Stimulated activated CD4-positive, alpha-beta T cell treated with anti-CD3 and anti-CD28 coated beads, TNF-alpha, amount 100 ng/mL, for 1 hour (primary cell): ENCODE measurements at regions not wholly inside any gene's neighbourhood (a gene's known extent, or its start where the extent isn't known, plus 50 kb on each side); places are given as distances from the start of the nearest gene placed in this dataset.

Experiments used
- DNase-seq, 3 donors: peaks; one replicate each; pipeline ENCODE4 v3.0.0-alpha.2; 2020; ENCODE audit warnings: low read depth in 3 of 3, low spot score in 1 of 3

- DNase-seq, result no peak
Observed at GRCh38 chr3:124519591-124520194, 210.6 kb upstream of the UMPS start.

DNA sequence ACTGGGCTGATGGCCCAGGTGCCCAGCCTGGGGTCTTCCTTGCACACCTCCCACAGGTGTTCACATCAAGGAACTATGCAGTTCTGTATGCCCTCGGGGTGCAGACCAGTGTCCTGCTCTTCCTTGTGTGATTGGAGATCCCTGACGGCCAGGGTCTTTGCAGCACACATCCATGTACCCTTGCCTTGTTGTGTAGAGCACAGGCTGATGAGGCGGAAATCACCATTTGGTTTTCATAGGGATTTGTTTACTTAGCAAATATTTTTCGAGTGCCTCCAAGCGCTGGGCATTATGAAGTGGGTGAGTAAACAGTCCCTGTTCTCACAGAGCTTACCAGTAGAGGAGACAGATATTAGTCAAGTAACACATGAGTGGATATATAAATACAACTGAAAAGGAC lies 209.3 kb upstream of the UMPS start:
- DNase-seq, result no peak

DNA sequence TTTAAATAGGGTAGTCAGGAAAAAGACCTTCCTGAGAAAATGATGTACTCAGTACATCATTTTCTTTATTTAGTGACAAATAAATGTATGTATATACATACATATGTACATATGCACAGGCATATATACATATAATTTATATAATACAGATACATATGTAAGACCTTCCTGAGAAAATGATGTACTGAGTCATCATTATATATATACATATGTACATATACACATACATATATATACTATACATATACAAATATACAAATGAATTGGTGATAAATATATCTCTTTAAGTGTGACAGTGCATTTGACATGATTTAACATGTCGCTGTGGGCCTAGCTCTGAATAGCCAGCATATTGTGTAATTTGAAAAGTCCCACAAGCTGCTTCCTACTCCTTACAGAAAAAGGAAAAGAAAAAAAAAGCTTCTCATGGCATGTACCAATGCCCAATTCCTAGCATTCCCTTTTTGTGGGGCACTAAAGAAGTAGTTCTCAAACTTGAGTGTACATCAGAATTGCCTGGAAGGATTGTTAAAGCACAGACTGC lies 208.1 kb upstream of the UMPS start:
- no peak for DNase-seq

DNA sequence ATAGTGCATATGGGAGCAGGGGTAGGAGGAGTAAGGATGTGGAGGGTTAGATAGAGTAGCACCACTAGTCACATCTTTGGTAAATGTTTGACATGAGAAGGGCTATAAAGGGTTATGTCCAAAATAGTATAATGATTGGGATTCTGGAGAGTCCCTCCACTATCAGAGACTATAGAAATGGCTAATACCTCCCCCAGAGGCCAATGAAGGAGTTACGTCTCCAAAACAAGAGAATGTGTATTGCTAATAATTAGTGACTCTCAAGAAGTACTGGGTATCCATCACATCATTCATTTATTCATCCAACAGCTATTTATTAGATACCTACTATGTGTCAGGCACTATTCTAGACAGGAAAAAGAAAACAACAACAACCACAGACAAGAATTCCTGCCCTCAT lies 203.7 kb upstream of the UMPS start:
- no peak for DNase-seq

DNA sequence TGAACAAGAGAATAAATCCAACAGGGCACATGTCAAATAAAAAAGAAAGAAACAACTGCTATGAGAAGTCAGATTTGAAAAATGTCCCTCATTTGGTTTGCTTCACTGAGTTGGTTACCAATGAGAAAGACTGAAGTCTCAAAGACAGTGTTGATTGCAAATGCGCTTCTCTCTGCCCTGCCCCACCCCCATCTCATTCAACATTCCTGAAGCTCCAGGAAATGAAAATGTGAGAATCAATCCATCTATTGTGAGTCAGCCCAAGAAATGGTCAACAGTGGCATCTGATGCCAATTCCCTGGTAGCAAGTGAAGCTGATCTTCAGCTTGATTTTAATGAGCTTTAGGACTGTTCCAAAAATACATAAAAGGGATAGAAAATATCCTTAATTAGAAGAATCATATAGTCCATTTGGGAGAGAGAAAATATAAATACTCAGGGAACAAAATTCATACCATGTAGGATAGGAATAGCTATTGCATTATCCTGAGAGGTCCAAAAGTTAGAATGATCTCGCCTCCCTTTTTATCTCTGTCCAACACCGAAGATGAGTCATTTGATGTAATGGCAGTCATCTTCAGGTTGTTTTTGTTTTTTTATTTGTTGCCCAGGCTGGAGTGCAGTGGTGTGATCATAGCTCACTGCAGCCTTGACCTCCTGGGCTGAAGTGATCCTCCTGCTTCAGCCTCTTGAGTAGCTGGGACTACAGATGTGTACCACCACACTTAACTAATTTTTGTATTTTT lies 200.3 kb upstream of the UMPS start:
- DNase-seq, result no peak

DNA sequence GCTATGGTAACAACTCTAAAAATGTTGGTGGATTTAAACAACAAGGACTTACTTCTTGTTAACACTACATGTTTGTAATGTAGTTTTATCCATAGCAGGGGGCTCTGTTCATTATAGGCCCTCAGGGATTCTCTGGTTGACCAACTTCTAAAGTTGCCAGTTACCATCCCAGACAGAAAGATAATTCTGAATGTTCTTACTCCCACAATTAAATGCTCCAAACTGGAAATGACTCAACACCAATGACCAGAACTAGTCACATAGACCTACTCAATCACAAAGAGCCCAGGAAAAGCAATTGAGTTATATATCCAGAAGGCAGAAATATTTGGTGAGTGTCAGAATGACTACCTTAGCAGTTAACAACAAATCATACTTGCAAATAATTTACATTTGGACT lies 199.3 kb upstream of the UMPS start:
- DNase-seq, result no peak

- DNase-seq, result no peak
Observed at GRCh38 chr3:124532071-124532470, 198.2 kb upstream of the UMPS start.

- no peak for DNase-seq
Observed at GRCh38 chr3:124535306-124535705, 194.9 kb upstream of the UMPS start.

DNA sequence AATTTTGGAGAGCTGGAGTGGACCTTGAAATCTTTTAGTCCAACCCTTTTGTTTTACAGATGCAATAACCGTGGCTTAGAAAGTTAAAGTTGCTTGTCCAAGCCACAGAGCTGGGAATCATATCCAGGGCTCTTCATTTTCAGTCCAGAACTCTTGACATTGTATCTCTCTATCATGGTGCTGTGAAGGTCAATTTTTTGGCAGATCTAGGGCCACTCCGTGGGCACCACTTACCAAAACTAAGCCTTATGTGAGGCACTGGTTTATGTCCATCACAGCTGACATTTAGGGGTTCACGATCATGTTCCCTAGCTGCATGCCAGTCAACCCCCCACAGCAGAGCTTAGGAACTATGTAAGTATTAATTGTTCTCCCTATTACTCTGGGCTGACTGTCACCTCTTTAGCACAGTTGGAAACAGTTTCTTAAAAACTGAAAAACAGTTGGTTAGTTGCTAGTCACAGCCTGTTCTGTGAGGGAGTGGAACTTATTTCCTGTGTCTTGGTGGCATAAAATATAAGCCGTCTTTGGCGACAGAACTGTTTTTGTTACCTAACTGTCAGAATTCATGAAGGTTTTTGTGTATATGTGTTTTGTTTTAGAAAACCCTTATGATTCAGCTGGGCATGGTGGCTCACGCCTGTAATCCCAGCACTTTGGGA lies 189.6 kb upstream of the UMPS start:
- no peak for DNase-seq

- DNase-seq, result no peak
Observed at GRCh38 chr3:124542214-124542869, 187.9 kb upstream of the UMPS start.

DNA sequence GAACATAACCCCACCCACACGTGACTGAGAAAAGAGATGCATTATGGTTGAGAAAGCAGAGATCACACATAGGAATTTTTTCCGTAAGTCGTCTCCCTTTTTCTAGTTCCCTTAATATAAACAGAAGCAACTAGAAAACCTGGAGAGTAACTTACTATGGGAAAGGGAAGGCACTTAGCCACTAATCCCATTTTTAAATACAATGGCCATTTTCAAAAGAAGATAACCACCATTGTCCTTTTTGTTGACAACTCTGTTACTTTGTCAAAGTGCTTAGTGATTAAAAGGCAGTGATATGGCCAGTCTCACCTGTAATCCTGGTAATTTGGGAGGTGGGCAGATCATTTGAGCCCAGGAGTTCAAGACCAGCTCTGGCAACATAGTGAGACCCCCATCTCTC lies 184.4 kb upstream of the UMPS start:
- DNase-seq, result no peak

- no peak for DNase-seq
Observed at GRCh38 chr3:124552224-124552623, 178.0 kb upstream of the UMPS start.

DNA sequence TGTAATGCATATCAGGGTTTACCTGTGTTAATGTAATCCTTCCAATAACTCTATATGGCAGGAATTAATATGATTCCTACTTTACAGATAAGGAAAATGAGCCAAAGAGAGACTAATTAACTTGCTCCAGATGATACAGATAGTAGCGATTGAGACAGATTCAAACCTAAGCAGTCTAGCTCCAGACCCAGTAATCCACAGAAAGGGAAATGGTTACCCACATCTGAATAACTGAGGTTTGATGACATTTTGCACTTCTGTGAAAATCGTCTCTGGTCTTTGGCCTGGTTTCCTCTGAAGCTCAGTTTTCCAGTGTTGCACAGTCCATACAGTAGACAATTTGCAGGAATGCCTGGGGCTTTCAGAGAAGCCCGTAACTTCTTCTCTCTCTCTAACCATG lies 177.1 kb upstream of the UMPS start:
- DNase-seq, result no peak

DNA sequence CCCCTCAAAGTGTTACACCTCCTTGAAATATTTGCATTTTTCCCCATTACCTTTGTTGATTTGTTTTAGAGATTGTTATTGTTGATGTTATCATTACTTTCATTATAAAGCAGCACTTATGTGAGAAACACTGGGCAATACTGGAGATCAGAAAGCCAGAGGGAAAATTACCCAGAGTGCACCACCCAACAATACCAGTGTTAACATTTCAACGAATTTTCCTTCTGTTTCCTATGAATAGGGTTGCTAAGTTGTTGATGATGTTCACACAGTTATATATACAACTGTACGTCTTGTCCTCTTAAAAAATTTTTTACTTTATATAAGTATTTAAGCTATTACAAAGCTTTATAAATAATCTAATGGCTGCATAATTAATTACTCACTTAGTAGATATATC lies 173.6 kb upstream of the UMPS start:
- no peak for DNase-seq

DNA sequence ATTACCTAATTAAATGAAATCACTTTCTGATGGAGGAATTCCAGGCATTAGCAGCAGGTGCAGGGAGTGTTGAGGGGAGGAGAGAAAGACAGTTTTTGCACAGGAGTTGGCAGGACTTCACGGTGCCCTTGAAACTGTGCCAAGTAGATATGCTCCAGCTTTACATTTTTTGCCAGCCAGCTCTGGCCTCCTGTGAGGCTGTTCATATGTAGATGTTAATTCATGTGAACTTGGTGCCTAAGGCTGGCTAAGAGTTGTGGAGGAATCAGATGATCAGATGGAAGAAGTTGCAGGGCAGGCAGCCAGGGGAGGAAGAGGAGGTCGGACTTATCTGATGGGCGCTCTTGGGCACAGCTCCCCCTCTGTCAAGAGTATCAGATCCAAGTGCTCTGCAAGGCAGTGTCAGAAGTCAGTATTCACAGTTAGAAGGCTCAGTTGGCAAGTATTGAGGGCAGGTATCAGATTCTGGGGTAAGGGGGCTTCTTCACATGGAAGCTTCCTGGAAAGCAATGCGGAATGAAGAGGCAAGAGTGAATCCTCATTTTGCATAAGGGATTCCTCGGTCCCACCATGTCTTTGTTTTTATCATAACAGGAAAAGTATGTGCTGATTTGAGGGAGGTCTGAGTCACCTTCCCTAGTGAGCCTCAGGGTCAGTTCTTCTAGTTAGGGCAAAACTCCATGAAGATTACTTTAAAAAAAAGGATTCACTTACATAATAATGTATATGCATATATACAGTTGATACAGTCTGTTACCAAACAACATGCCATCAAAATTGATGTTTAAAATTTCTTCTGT lies 172.6 kb upstream of the UMPS start:
- no peak for DNase-seq

- DNase-seq, result no peak
Observed at GRCh38 chr3:124558991-124559845, 171.0 kb upstream of the UMPS start.

- peak in 1 of 3 donors; percentile 16 for DNase-seq
Observed at GRCh38 chr3:124559846-124560574, 170.2 kb upstream of the UMPS start.

DNA sequence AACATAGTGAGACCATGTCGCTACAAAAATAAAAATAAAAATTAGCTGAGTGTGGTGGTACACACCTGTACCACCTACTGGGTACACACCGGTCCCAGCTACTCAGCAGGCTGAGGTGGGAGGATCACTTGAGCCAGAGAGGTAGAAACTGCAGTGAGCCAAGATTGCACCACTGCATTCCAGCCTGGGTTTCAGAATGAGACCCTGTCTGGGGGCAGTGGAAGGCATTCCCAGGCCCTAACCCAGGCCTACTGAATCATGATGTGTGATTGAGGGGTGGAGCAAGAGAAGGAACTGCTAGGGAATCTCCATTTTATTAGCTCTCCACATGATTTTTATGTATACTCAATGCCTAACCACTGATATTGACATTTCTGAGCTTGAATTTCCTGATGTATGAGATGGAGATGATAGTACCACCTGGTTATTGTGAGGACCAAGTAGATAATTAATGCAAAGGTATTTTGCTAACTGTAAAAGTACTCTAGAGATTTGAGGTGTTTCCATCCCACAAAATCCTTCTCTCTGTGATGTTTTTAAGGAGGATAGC lies 169.5 kb upstream of the UMPS start:
- DNase-seq, result no peak

GRCh38 chr3:124562769-124563168 lies 167.5 kb upstream of the UMPS start:
- no peak for DNase-seq
